ENCODE measurements at regions not wholly inside any gene's neighbourhood (a gene's known extent, or its start where the extent isn't known, plus 50 kb on each side); places are given as distances from the start of the nearest gene placed in this dataset.

DNA sequence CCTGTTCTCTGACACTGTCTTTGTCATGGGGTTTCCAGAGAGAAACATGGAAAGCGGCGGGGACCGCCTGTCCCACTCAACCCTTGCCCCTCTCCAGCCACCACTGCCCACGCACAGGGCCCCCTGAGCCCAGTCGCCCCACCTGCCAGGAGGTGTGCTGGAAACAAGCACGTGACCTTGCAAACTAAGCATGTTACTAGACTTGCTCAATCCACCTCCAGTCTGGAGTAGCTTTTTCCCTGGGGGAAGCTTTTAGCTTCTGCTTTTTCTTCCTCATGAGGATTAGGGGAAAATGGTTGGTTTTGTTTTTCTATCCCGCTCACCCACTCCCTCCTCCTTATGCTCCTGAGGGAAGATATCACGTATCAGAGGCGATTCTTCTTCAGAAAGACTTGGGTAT, 105.7 kb downstream of the PLEKHG1 start:
- Histone ChIP-seq H3K79me2 (ENCODE audit: insufficient read depth, low read length) (no peaks in the 10 kb centered on the region), H3K27ac (ENCODE audit: extremely low read length, insufficient read depth, low read length) (no peak overlapping the region), H3K4me3 (replicated peaks in 1 of 3; ENCODE audit: insufficient read depth in 1 of 3, low read depth in 2 of 3, low read length in 3 of 3) (no peak overlapping the region), H3K4me1 (ENCODE audit: insufficient read depth, low read length) (no peaks in the 10 kb centered on the region), H3K36me3 (replicated peaks in 1 of 2; ENCODE audit: control insufficient read depth in 1 of 2, insufficient read depth in 2 of 2, low read length in 2 of 2) (no peaks in the 10 kb centered on the region; a peak in 1 of 5 replicates), H4K20me1 (ENCODE audit: insufficient read depth, low read length) (no peaks in the 10 kb centered on the region), H3K9me3 (ENCODE audit: low read length) (no peaks in the 10 kb centered on the region), H3K27me3 (ENCODE audit: control insufficient read depth in 1 of 2, insufficient read depth in 2 of 2, low read length in 2 of 2) (peaks cover 2 to 5% of the 10 kb centered on the region in 2 experiments; a peak in 3 of 5 replicates), H2AFZ (ENCODE audit: low read length) (no peak overlapping the region), H3K4me2 (ENCODE audit: low read depth, low read length) (no peak overlapping the region), H3K9ac (ENCODE audit: insufficient read depth, low read depth, low read length) (no peak overlapping the region)
- DNase-seq (ENCODE audit: low spot score): no peak
- ChIA-PET CTCF (ENCODE audit: low intra/inter-chr PET ratio, low total read pairs) (no interaction called here), POLR2A (no interaction called here)
- in situ Hi-C loops (cut with HindIII; ENCODE audit: extremely low pct_ligation_motif_present, low pct_unique_long_range_greater_than_20kb): no loop called here
- no peak for ATAC-seq
- no TSS peak for BruUV-seq (replicated peaks)
- TF ChIP-seq SOX13 (IDR thresholded peaks at IDR 0.05) (no peak), SOX13 (CRISPR knock-in tag; conservative IDR thresholded peaks at IDR 0.05 in 1 of 2, IDR thresholded peaks at IDR 0.05 in 1 of 2) (no peak)
- TF ChIP-seq, protein P1, sequence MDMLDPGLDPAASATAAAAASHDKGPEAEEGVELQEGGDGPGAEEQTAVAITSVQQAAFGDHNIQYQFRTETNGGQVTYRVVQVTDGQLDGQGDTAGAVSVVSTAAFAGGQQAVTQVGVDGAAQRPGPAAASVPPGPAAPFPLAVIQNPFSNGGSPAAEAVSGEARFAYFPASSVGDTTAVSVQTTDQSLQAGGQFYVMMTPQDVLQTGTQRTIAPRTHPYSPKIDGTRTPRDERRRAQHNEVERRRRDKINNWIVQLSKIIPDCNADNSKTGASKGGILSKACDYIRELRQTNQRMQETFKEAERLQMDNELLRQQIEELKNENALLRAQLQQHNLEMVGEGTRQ (IDR thresholded peaks at IDR 0.05; ENCODE audit: low read depth, low read length): peak; percentile 2; the same call in 1 of the 2 replicates
- TF ChIP-seq, protein P1 (CRISPR knock-in tag; IDR thresholded peaks at IDR 0.05; ENCODE audit: borderline replicate concordance): no peak
- FAIRE-seq: no peak
- WGBS (ENCODE audit: low lambda C conversion rate): 35% methylated on average over 9 of the region's 9 CpGs
- intact Hi-C loops (cut with micrococcal nuclease; ENCODE audit: unreplicated experiment): no loop called here

DNA sequence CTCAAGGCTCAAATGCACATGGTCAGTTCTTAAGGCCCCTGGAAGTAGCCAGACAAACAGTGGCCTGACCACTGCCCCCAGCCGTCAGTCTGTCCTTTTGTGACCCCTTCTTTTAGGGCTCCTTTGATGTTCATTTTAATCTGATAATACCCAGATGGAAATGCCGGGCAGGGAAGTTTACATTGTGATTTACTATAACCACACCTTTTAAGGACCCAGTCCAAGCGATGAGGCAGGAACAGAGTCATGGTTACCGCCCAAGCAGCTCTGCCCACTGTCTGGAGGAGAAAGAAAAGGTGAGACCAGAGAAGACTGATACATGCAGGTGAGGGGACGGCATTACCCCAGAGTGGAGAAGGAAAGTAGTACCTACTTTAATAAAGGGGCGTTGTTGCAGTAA, 110.6 kb downstream of the PLEKHG1 start:
- no peaks in the 10 kb centered on the region for H3K4me1 ChIP-seq (ENCODE audit: insufficient read depth, low read length)
- no peak overlapping the region for H3K4me3 ChIP-seq (replicated peaks in 1 of 3; ENCODE audit: insufficient read depth in 1 of 3, low read depth in 2 of 3, low read length in 3 of 3)
- no peak for ATAC-seq
- H3K9me3 ChIP-seq (ENCODE audit: low read length): no peaks in the 10 kb centered on the region
- no peak overlapping the region for H3K27ac ChIP-seq (ENCODE audit: extremely low read length, insufficient read depth, low read length)
- no peaks in the 10 kb centered on the region; a peak in 1 of 5 replicates for H3K36me3 ChIP-seq (replicated peaks in 1 of 2; ENCODE audit: control insufficient read depth in 1 of 2, insufficient read depth in 2 of 2, low read length in 2 of 2)
- in situ Hi-C loops (cut with HindIII; ENCODE audit: extremely low pct_ligation_motif_present, low pct_unique_long_range_greater_than_20kb) (no loop called here), intact Hi-C loops (cut with micrococcal nuclease; ENCODE audit: unreplicated experiment) (loop anchor here (1.0 kb wide), 1 partner anchor 23 kb away; no protein-coding TSS in a partner anchor)
- no peak overlapping the region for H3K9ac ChIP-seq (ENCODE audit: insufficient read depth, low read depth, low read length)
- H3K4me2 ChIP-seq (ENCODE audit: low read depth, low read length): no peak overlapping the region
- CTCF ChIA-PET (ENCODE audit: low intra/inter-chr PET ratio, low total read pairs): no interaction called here
- H3K27me3 ChIP-seq (ENCODE audit: control insufficient read depth in 1 of 2, insufficient read depth in 2 of 2, low read length in 2 of 2): peaks cover 0 to 4% of the 10 kb centered on the region in 2 experiments; a peak in 2 of 5 replicates
- TF ChIP-seq HOXA5 (CRISPR knock-in tag; IDR thresholded peaks at IDR 0.05) (no peak), HMG20B (CRISPR knock-in tag; conservative IDR thresholded peaks at IDR 0.05) (no peak), PATZ1 (CRISPR knock-in tag; IDR thresholded peaks at IDR 0.05) (no peak), BATF2 (CRISPR knock-in tag; IDR thresholded peaks at IDR 0.05) (no peak), ZNF839 (CRISPR knock-in tag; IDR thresholded peaks at IDR 0.05; ENCODE audit: borderline replicate concordance) (no peak), RELA (CRISPR knock-in tag; IDR thresholded peaks at IDR 0.05) (no peak)
- TF ChIP-seq, protein P1 (IDR thresholded peaks at IDR 0.05; ENCODE audit: low read depth, low read length): no peak
- TF ChIP-seq, protein P1 (CRISPR knock-in tag; IDR thresholded peaks at IDR 0.05; ENCODE audit: borderline replicate concordance): no peak
- BruUV-seq (replicated peaks): no TSS peak
- H4K20me1 ChIP-seq (ENCODE audit: insufficient read depth, low read length): no peaks in the 10 kb centered on the region
- no peaks in the 10 kb centered on the region for H3K79me2 ChIP-seq (ENCODE audit: insufficient read depth, low read length)
- FAIRE-seq: no peak
- POLR2A ChIA-PET: no interaction called here
- 12% methylated on average over 6 of the region's 6 CpGs for WGBS (ENCODE audit: low lambda C conversion rate)
- no peak overlapping the region for H2AFZ ChIP-seq (ENCODE audit: low read length)
- DNase-seq (ENCODE audit: low spot score): no peak

Measured in HepG2 (cell line).